Activated effector memory CD4-positive, alpha-beta T cell treated with anti-CD3 and anti-CD28 coated beads, Interleukin-2, amount 50 U/mL, for 16 hours (primary cell): ENCODE measurements at regions not wholly inside any gene's neighbourhood (a gene's known extent, or its start where the extent isn't known, plus 50 kb on each side); places are given as distances from the start of the nearest gene placed in this dataset.

Experiments used
- DNase-seq: peaks from one replicate; pipeline ENCODE4 v3.0.0-alpha.2; 2020

DNA sequence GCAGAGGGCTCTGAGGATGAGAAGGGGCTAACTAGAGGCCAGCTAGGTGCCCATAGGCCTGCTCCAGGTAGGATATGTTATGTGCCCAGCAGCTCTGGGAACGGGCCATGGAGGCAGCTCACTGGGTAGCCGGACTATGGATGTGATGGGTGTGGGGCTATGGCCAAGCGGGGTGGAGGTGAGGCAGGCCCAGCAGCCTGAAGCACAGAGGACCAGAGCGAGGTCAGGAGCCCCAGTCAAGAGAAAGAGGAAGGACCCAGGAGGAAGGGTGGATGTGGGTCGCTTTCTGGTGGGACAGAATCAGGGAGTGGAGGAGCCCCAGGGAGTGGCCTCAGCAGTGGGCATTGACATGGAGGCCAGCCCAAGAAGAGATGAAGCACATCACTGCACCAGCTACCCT, 117.9 kb upstream of the MLN start:
- DNase-seq = no peak

DNA sequence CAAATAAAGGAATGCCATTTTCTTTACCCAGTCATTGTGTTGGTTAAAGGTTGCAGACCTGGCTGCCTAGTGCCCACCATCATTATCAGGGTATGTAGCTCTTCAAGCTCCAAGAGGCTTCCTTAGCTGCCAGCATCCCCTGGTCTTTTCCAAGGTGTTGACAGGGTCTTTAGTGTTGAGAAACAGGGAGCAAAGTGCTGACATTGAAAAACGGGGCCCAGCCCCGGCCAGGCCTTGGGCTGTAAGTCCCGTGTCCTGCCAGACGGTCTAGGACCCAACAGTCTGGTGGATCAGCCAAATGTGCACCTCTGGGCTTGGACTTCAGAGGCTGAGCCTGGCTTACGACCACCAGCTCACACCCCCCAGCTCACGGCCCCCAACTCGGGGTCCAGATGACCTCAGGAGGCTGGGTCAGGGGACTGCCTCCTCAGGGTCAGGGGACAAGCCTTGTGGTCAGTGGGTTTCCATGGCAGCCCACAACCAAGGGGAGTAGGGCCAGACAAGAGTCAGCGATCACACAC, 114.4 kb upstream of the MLN start:
- DNase-seq = no peak

DNA sequence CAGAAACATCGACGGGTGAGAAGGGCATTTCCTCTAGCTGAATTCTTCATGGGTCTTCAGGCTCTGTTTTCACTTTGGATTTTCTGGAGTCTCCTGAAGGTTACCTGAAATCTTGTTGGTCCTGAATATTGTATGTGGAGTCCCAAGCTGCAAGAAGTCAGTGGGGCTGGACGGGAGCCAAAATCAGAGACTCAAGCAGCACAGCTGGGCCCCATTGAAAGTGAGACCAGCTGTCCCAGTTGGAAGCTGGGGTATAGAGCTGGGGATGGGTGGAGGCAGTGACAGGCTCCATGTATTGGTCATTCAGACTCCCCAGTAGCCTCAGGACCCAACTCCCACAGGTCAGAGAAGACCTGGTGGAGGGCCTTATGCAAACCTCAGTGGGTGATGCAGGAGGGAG, 111.3 kb upstream of the MLN start:
- peak; percentile 68 for DNase-seq

DNA sequence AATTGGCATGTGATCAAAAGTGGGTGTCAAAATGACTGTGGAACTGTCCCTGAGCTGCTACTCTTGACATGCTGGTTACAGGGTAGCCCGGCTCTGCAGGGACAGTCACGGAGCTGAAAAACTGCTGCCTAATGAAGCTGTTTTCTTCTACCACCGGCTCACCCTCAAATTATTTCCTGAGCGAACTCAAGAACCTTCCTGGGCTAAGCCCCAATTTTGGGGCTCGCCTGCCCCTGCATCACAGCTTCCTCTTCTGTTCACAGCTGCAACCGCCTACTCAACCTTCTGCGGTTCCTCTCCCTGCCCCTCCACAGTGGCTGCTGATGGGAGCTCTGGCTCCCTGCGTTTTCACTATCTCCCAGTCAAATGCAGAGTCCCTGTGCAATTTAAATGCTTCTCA, 110.8 kb upstream of the MLN start:
- peak; percentile 74 for DNase-seq

DNA sequence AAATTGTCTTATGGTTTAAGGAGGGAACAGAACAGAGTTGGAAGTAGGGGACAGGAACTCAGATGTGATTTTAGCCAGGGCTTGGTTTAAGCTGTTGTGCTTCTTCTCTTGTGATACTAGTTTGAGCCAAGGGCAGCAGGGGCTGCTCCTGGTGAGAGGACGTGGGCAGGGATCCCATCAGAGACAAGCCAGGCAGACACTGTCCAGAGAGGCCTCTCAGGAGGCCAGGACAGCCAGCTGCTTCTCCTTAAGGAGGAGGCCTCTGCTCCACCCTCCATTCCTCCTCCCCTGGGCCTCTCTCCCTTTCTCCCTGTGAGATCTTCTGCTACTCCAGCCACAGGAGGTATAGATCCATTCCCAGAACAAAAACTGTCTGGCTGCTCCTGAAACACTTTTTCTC, 108.4 kb upstream of the MLN start:
- no peak for DNase-seq

DNA sequence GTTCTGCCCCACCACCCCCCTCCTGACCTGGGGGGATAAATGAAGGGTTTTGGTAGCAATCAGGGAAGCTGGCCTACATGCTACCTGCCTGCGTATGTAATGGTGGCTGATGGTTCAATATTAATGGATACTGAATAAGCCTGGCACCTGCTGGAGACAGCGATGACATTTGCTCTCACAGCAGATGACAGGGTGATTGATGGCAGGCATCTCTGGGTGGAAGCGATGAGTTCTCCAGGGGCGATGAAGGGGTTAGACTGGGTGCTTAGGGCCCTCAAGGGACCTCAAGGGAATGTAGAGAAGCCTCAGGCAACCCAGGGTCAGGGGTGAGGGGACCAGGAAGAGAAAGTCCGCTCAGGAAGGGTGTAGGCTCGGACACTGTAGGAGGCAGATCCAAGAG, 107.7 kb upstream of the MLN start:
- DNase-seq = no peak

DNA sequence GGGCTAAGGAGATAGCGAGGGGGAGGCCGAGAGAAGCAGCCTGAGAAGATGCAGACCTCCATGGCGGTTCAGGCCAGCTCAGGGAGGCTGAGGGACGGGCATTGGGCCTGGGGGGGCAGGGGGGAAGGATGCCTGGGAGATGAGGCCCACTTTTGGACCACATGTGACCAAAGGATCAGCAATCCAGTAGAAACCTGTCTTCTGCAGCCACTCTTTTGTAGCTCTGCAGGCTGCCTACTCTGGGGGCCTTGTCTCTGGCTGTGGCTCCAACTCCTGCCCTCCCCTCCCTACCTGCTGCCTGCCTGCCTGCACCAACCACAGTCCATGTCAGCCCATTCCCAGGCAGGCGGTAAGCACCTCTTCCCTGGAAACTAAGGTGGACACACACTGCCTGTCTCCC, 106.8 kb upstream of the MLN start:
- DNase-seq = no peak

DNA sequence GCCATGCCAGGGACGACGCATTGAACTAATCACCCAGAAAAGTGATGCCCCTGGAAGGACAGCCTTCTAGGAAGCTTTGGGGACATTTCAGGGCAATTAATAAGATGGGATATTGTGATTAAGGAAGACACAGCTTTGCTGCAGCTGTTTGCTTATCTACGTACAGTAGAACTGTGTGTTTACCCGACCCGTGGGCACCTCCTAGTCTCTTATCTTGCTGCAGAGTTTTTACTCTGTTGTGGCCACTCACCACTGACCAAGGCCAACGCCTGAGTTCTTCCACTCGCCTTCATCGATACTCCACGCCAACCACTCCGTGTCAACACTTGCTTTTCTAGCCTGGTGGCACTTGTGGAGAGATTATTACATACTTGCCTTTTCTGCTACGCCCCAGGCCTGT, 105.9 kb upstream of the MLN start:
- no peak for DNase-seq

DNA sequence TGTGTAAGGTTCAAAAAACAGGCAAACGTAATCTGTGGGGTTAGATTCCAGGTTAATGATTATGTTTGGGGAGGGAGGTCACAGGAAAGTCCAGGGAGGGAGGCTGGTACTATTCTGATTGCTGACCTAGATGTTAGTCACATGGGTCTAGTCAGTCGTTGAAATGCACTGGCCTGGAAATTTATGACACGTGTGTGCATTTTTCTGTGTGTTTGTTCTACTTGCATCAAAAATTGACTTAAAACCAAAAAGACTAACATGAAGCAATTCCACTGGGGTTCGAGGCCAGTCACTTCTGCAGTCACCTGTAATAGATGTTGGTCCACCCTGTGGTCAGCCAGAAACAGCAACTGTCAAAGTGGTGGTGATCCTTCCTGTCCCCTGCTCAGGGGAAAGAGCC, 104.2 kb upstream of the MLN start:
- no peak for DNase-seq

DNA sequence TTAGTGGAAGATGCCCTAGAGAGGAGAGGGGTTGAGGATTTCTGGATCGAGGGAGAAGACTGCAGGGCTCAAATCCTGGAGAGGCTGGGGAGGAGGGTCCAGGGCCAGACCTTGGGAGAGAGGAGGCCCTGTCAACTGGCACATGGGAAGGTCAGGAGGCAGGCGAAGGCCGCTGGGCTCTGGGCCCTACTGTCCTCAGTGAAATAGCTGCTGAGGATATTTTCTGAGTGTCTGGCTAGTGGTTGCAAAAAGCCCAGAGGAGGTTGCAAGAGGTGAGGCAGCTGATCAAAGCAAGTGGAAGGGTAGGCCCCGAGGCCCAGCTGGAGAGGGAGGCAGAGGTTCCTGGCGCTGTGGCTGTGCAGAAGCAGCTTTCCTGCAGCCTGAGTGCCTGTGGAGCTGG, 103.4 kb upstream of the MLN start:
- no peak for DNase-seq

DNA sequence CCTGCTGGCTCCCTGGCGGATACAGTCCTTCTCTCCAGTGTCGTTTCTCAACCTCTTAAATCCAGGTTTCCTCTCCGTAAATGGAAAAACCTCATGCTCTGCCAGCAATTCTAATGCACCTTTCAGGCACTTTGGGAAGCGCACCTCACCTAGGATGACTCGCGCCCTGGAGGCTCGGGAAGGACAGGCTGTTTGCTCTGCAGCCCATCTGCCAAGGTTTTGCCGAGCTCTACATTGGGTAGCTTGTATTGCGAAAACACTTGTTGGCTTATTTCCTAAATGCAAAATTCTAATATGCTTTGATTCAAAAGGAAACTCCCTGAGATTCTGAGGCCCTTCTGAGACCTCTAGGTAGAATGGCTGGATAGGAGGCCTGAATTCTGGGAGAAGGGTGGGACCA, 102.6 kb upstream of the MLN start:
- DNase-seq = no peak

DNA sequence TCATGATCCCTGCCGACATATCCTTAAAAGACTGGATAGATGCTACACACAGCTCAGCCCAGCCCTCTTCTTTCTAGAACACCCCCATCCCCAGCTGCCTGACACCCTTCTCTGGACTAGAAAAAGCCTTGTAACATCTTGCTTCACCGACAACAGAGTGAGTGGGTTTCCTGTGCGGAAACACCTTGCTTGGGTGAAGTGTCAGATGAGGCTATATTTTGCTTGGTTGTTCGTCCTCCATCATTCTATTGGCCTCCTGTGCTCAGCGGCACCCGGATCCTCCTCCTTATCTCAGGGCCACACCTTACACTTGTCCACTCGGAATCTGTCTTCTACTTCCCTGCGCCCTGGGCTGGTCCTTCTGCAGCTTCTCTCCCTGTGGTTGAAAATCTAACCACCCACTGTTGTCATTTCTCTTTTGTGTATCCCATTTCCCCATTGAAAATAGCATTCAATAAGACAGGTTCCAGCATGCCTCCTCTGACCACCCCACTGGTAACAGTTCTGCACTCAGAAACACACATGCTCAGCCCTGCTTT, 101.3 kb upstream of the MLN start:
- peak; percentile 71 for DNase-seq

DNA sequence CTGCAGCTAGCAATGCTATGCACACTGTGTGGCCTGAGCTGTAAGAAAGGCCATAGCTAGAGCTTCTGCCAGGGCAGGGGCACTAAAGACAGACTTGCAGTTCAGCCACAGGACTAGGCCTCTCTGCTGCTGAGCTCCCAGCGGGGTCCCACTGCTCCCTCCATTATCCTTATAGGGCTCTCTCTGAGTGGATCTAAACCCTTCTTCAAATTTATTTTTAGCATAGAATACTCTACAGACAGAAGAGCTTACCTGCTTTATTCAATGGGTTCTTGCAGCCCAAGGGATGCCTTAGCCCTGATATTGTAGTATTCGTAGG, 100.9 kb upstream of the MLN start:
- DNase-seq = no peak

DNA sequence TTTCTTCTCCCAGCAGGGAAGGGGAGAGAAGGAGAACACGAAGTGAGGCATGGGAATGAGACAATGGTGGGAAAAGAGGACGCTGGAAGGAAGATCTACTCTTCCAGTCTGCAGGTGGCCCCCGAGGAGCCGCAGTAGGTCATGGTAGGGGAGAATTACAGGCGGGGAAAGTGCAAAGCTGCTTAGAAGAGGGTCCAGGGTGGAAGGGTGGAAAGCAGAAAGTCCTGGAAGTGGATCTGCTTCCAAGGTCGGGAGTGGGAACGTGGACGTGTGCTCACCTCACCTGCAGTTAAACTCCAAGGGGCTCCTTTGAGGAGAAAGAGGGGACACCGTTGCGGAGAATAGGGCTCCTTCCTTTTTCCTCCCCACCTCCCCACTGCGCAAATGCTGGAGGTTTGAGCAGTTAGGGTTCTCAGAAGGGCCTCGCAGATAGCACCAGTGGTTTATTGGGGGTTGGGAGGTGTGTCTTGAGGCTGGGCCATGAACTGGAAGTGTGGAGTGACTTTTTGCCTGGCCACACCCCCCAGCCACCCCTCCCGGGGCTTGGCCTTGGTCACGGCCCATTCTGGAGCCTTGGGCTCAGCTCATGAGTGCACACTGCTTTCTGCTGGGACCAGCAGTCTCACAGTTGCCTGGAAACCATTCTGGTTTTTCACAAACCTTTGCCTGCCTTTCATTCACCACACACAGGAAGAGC, 100.4 kb upstream of the MLN start:
- DNase-seq = peak; percentile 83

DNA sequence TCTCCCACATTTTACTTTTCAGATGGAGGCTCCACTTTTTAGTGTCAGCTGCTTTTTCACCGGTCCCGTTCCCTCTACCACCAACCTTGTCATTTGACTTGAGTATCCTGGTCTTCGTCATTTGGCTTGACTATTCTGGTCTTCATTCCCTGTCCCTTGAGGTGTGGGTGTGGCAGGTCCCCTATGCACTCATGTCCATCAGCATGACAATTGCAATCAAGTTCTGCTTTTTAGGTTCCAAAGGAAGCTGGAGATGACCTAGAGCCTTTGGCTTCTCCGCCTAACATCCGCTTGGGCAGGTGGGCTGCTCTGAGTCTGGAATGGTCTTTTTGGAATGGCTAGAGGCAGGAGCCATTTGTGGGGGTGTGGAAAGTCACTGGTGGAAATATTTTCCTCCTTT, 99.8 kb upstream of the MLN start:
- no peak for DNase-seq

DNA sequence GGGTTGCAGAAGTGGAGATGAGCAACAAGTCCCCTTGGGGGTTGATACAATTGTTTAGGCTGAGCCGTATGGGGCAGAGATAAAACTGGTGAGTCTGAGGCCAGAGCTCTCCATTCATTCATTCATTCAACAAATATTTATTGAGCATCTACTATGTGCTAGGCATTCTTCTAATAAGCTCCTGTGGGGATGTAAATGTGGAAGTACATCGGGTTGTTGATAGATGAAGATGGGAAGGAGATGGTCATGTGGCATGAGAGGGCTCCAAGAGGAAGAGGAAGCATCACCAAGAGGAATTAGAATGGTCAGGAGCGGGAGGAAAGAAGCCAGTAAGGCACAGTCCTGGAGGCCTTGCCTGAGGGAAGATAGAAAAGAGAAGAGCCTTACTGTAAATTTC, 98.7 kb upstream of the MLN start:
- DNase-seq = no peak

DNA sequence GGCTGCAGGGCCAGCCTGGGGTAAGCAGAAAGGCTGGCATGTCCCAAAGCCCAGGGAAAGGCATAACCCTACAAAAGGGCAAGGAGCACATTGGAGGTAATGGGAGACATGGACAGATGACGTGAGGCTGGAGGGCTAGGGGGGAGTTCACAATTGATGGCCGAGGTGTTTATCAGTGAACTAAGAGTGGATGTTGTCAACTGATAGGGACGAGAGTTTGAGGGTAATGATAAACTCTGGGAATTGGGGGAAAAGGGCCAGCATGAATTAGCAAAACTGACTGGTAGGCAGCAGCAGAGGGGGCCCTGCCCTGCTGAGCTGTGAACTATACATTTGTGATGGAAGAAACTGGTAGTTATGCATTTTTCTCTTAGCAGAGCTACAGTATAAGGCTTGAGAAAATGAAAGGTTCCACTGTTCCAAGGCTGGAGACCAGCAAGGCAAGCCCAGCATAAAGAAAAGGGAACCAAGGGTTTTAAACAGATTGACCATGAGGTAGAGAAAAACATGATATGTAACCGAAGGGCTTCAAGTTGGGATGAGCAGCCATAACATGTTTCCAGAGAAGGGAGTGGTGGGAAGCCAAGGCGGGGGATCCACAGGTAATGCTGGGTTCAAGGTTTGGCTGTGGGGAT, 98.1 kb upstream of the MLN start:
- DNase-seq = no peak

DNA sequence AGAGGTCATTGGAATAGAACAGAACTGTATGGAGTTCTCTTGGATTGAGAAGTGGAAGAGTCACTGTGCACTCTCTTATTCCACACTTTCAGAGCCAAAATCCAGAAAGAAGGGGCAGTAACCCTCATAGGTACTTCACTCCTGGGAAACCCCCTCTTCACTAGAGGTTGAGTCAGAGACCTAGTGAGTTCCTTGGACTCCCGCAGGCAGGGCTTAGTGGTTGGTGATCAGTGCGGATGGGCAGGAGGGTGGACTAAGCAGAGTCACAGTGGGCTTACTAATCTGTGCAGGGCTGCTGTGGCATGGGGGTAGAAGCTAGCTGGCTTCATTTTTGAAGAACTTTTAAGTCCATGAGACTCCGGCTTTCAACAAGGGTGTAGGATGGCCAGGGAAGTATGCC, 95.0 kb upstream of the MLN start:
- no peak for DNase-seq

DNA sequence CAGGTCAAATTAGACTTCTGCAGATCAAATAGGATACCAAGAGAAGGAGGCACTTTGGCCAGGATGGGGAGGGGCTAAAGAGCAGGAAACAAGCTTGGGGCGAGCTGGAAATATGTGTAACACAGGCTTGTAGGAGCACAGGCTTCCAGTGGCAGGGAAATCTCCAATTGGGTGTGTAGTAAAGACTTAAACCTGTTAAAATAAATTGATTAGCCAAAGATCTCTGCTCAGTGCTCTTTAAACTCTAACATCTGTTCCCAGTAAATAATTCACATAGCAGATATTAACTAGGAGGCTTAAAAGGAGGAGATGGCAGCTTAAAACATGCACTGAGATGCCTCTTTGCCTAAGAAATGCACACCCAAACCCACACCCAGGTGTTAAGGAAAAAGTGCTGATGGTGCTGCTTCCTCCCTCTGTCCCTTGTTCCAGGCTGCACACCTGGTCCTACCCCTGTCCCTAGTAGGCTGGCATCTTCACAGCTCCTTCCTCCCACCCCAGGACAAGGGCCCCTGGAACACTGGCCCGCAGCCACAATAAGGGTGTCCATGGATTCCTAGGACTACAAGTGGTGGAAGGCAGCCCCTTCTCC, 93.5 kb upstream of the MLN start:
- no peak for DNase-seq

DNA sequence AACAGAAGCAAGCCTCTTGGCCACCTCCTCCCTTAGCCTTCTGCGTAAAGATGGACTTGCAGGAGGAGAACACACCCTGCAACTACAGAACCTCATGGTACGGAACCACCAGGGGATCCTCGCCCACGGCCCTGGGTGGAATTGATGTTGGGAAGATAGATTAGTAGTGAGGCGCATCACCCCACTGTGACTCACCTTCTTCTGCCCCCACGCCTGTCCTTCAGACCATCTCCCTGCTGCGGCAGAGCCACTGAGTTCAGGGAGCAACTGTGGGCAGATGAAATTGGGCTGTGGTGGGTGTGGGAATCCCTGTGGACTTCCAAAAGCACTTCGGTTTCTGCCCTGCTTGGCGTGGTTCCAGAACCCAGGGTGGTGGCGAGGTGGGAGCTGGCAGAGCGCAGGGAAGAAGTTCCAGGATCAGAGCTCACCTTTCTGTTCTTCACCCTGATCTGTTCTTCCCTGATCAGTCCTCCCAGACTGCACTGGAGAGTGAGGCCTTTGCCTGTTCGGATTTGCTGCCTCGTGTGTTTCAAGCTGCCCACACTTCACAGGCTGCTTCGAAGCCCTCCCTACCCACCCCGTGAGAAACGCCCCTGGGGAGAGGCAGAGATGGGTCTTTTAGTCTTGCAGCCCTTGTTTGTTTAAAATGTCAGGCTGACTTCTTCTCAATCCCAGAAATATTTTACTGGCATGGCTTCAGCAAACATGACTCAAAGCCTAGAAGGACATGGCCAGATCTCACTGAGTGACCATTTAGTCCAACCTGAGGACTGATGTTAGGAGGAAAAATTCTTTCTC, 92.8 kb upstream of the MLN start:
- DNase-seq = no peak

DNA sequence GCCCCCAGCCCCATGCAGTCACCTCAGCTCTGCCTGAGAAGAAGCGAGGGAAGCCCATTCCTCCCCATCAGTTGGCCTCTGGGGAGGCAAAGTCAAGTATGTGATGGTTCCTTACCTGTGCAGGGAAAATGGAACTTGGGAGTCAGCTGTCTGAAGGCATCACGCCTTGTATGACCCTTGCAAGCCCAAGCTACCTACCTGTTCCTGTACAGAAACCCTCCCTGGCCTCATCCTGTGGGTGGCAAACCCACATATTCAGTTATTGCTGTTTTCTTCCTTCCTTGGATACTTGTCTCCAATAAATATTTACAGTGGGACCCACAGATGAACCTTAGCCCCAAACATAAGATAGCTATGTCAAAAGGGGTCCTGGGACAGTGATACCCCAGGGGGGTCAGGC, 92.2 kb upstream of the MLN start:
- no peak for DNase-seq

DNA sequence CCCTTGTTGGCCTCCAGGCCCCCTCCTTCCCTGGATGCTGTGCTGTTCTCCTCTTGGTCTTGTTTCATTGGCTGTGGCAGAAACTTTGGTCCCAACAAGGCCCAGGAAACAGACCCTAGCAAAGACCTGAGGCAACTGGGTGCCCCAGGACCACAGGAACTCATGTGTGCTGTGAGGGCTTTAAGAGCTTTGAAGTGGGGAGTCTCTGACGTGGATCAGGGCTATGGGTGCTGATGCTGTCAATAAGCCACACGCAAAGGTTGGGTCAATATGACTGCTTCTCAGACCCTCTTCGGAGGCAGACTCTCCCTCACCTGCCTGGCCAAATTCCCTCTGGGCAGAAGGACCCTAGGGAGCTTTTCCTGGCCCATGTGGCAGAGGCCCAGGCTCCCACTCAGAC, 91.5 kb upstream of the MLN start:
- DNase-seq = no peak

DNA sequence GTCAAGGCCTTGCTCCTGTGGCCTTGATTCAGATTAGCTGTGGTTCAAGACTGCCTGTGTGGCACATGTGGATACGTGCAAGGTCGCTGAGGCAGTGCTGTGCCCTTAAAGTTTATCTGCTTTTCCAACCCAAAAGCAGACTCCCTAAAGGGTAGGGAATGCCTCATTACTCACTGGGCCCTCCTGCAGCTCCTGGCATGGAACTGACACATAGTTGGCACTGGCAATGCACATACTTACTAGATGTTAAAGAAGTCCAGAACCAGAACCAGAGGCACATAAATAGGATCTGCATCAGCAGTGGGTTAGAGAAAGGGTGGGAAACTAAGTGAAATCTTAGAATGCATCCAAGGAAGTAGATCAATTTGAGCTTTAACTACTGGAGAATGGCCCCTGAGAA, 90.6 kb upstream of the MLN start:
- DNase-seq = no peak
